WTC11 (cell line): ENCODE measurements at regions not wholly inside any gene's neighbourhood (a gene's known extent, or its start where the extent isn't known, plus 50 kb on each side); places are given as distances from the start of the nearest gene placed in this dataset.

Source experiments
- ATAC-seq: fragments of 200-7000 bp; cut with Tn5 transposase; 2 replicates; pipeline ENCODE4 v1.10.0; 2021; ENCODE audit warnings: mild to moderate bottlenecking, moderate library complexity
- CTCF ChIA-PET: fragments of 300-600 bp; sonication (Branson Sonifier 250); formaldehyde crosslinking; loops from one replicate; lab custom pipeline; 2021; ENCODE audit warnings: antibody characterized with exemption; lab: Charles Lee
- POLR2A ChIA-PET: fragments of 350-600 bp; sonication (Branson Sonifier 250); formaldehyde crosslinking; loops from one replicate; lab custom pipeline; 2021; ENCODE audit warnings: antibody characterized with exemption; lab: Charles Lee
- DNase-seq: peaks from one replicate; pipeline ENCODE4 v3.0.0; 2021; ENCODE audit warnings: low spot score
- H3K27ac Mint-ChIP-seq: 2 replicates; pipeline ENCODE4 v1.8.0; 2021; ENCODE audit warnings: mixed read lengths
- H3K27me3 Mint-ChIP-seq: 2 replicates; pipeline ENCODE4 v1.8.0; 2021; ENCODE audit warnings: low read depth, mild to moderate bottlenecking, moderate library complexity, mixed read lengths
- H3K36me3 Mint-ChIP-seq: 2 replicates; pipeline ENCODE4 v1.8.0; 2021; ENCODE audit warnings: mixed read lengths
- H3K4me1 Mint-ChIP-seq: 2 replicates; pipeline ENCODE4 v1.8.0; 2022; ENCODE audit warnings: mixed read lengths
- H3K4me3 Mint-ChIP-seq: 2 replicates; pipeline ENCODE4 v1.8.0; 2021; ENCODE audit warnings: mild to moderate bottlenecking, moderate library complexity, mixed read lengths
- H3K9me3 Mint-ChIP-seq: 2 replicates; pipeline ENCODE4 v1.8.0; 2021; ENCODE audit warnings: mixed read lengths
- CTCF ChIP-seq: fragments of 200-600 bp; IDR thresholded peaks from 2 replicates; pipeline ENCODE4 v1.8.0; 2022; ENCODE audit warnings: antibody characterized with exemption
- E2F1 ChIP-seq: sonication (generic); formaldehyde crosslinking; IDR thresholded peaks from 2 replicates; pipeline ENCODE4 v1.8.0; 2022; ENCODE audit warnings: mild to moderate bottlenecking, missing genetic modification reagents
- HMGA2 ChIP-seq: fragments of 250-450 bp; sonication (Bioruptor Pico); IDR thresholded peaks from 2 replicates; pipeline ENCODE4 v1.4.0; 2021; ENCODE audit warnings: mild to moderate bottlenecking, moderate library complexity
- HMGXB4 ChIP-seq: sonication (generic); formaldehyde crosslinking; IDR thresholded peaks from 2 replicates; pipeline ENCODE4 v1.8.1; 2023; ENCODE audit warnings: mild to moderate bottlenecking, moderate library complexity, missing genetic modification reagents
- IRF2 ChIP-seq: sonication (generic); formaldehyde crosslinking; IDR thresholded peaks from 2 replicates; pipeline ENCODE4 v1.8.0; 2022; ENCODE audit warnings: low read depth, missing genetic modification reagents, borderline replicate concordance
- KAT7 ChIP-seq: sonication (generic); formaldehyde crosslinking; IDR thresholded peaks from 2 replicates; pipeline ENCODE4 v1.8.1; 2023; ENCODE audit warnings: missing genetic modification reagents, mild to moderate bottlenecking, borderline replicate concordance
- MYBL2 ChIP-seq: sonication (generic); formaldehyde crosslinking; IDR thresholded peaks from 2 replicates; pipeline ENCODE4 v1.8.1; 2023; ENCODE audit warnings: mild to moderate bottlenecking, moderate library complexity, missing genetic modification reagents
- TCF7 ChIP-seq: sonication (generic); formaldehyde crosslinking; IDR thresholded peaks from 2 replicates; pipeline ENCODE4 v1.8.0; 2022; ENCODE audit warnings: mild to moderate bottlenecking, low read depth, missing genetic modification reagents, moderate library complexity
- ZNF219 ChIP-seq: sonication (generic); formaldehyde crosslinking; IDR thresholded peaks from 2 replicates; pipeline ENCODE4 v1.8.0; 2023; ENCODE audit warnings: missing genetic modification reagents, mild to moderate bottlenecking, borderline replicate concordance
- ZNF263 ChIP-seq: sonication (generic); formaldehyde crosslinking; IDR thresholded peaks from 2 replicates; pipeline ENCODE4 v1.8.1; 2022; ENCODE audit warnings: low read depth, mild to moderate bottlenecking, moderate library complexity, missing genetic modification reagents
- ZNF416 ChIP-seq: fragments of 250-450 bp; sonication (Bioruptor Pico); IDR thresholded peaks from 2 replicates; pipeline ENCODE4 v1.9.0; 2021; ENCODE audit warnings: mild to moderate bottlenecking, inconsistent platforms
- TF ChIP-seq, protein P1 (sequence below): fragments of 250-450 bp; sonication (Bioruptor Pico); IDR thresholded peaks from 2 replicates; pipeline ENCODE4 v1.9.0; 2021; ENCODE audit warnings: mild to moderate bottlenecking, borderline replicate concordance
- TF ChIP-seq, protein P2 (sequence below): sonication (generic); formaldehyde crosslinking; IDR thresholded peaks from 2 replicates; pipeline ENCODE4 v1.8.1; 2023; ENCODE audit warnings: mild to moderate bottlenecking, missing genetic modification reagents, borderline replicate concordance
- TF ChIP-seq, protein P3 (sequence below): fragments of 250-450 bp; sonication (Bioruptor Pico); IDR thresholded peaks from 2 replicates; pipeline ENCODE4 v2.1.2; 2022; ENCODE audit warnings: mild to moderate bottlenecking, moderate library complexity

DNA sequence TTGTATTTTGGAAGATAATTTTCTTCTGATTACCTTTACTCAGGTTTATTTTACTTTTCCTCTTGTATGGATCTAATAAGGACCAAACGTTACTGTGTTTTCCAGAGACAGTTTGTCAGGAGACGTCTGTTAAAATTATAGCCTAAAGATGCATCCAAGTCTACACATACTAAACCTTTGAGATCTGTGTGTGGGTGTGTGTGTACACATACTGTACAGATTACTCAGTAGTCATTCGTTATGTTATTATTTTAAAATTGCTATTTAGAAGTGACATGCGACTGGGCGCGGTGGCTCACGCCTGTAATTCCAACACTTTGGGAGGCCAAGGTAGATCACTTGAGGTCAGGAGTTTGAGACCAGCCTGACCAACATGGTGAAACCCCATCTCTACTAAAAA is 51.6 kb upstream of the CNTLN start:
- Mint-ChIP-seq H3K9me3 (no peaks in the 10 kb centered on the region), H3K4me3 (no peak overlapping the region), H3K27me3 (no peaks in the 10 kb centered on the region), H3K36me3 (no peaks in the 10 kb centered on the region), H3K27ac (no peak overlapping the region), H3K4me1 (peaks cover 19% of the 10 kb centered on the region)
- DNase-seq (no peak), ATAC-seq (no peak)
- ChIA-PET CTCF (no interaction called here), POLR2A (no interaction called here)
- TF ChIP-seq, protein P1, sequence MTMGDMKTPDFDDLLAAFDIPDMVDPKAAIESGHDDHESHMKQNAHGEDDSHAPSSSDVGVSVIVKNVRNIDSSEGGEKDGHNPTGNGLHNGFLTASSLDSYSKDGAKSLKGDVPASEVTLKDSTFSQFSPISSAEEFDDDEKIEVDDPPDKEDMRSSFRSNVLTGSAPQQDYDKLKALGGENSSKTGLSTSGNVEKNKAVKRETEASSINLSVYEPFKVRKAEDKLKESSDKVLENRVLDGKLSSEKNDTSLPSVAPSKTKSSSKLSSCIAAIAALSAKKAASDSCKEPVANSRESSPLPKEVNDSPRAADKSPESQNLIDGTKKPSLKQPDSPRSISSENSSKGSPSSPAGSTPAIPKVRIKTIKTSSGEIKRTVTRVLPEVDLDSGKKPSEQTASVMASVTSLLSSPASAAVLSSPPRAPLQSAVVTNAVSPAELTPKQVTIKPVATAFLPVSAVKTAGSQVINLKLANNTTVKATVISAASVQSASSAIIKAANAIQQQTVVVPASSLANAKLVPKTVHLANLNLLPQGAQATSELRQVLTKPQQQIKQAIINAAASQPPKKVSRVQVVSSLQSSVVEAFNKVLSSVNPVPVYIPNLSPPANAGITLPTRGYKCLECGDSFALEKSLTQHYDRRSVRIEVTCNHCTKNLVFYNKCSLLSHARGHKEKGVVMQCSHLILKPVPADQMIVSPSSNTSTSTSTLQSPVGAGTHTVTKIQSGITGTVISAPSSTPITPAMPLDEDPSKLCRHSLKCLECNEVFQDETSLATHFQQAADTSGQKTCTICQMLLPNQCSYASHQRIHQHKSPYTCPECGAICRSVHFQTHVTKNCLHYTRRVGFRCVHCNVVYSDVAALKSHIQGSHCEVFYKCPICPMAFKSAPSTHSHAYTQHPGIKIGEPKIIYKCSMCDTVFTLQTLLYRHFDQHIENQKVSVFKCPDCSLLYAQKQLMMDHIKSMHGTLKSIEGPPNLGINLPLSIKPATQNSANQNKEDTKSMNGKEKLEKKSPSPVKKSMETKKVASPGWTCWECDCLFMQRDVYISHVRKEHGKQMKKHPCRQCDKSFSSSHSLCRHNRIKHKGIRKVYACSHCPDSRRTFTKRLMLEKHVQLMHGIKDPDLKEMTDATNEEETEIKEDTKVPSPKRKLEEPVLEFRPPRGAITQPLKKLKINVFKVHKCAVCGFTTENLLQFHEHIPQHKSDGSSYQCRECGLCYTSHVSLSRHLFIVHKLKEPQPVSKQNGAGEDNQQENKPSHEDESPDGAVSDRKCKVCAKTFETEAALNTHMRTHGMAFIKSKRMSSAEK (CRISPR knock-in tag), result no peak
- TF ChIP-seq, protein P2, sequence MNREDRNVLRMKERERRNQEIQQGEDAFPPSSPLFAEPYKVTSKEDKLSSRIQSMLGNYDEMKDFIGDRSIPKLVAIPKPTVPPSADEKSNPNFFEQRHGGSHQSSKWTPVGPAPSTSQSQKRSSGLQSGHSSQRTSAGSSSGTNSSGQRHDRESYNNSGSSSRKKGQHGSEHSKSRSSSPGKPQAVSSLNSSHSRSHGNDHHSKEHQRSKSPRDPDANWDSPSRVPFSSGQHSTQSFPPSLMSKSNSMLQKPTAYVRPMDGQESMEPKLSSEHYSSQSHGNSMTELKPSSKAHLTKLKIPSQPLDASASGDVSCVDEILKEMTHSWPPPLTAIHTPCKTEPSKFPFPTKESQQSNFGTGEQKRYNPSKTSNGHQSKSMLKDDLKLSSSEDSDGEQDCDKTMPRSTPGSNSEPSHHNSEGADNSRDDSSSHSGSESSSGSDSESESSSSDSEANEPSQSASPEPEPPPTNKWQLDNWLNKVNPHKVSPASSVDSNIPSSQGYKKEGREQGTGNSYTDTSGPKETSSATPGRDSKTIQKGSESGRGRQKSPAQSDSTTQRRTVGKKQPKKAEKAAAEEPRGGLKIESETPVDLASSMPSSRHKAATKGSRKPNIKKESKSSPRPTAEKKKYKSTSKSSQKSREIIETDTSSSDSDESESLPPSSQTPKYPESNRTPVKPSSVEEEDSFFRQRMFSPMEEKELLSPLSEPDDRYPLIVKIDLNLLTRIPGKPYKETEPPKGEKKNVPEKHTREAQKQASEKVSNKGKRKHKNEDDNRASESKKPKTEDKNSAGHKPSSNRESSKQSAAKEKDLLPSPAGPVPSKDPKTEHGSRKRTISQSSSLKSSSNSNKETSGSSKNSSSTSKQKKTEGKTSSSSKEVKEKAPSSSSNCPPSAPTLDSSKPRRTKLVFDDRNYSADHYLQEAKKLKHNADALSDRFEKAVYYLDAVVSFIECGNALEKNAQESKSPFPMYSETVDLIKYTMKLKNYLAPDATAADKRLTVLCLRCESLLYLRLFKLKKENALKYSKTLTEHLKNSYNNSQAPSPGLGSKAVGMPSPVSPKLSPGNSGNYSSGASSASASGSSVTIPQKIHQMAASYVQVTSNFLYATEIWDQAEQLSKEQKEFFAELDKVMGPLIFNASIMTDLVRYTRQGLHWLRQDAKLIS (CRISPR knock-in tag), result no peak
- TF ChIP-seq KAT7 (no peak), CTCF (no peak), ZNF263 (CRISPR knock-in tag) (no peak), HMGA2 (CRISPR knock-in tag) (no peak)

GRCh38 chr9:17082343-17083064 is 52.3 kb upstream of the CNTLN start:
- Mint-ChIP-seq H3K9me3 (no peaks in the 10 kb centered on the region), H3K4me1 (peaks cover 19% of the 10 kb centered on the region), H3K4me3 (no peak overlapping the region), H3K27ac (no peak overlapping the region), H3K36me3 (no peaks in the 10 kb centered on the region), H3K27me3 (no peaks in the 10 kb centered on the region)
- DNase-seq (peak; percentile 60), ATAC-seq (peak; percentile 99)
- TF ChIP-seq ZNF219 (CRISPR knock-in tag), result no peak
- TF ChIP-seq IRF2 (CRISPR knock-in tag), result no peak
- no peak for TF ChIP-seq TCF7
- no peak for TF ChIP-seq E2F1 (CRISPR knock-in tag)
- TF ChIP-seq, protein P3, sequence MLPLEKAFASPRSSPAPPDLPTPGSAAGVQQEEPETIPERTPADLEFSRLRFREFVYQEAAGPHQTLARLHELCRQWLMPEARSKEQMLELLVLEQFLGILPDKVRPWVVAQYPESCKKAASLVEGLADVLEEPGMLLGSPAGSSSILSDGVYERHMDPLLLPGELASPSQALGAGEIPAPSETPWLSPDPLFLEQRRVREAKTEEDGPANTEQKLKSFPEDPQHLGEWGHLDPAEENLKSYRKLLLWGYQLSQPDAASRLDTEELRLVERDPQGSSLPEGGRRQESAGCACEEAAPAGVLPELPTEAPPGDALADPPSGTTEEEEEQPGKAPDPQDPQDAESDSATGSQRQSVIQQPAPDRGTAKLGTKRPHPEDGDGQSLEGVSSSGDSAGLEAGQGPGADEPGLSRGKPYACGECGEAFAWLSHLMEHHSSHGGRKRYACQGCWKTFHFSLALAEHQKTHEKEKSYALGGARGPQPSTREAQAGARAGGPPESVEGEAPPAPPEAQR (CRISPR knock-in tag), result no peak
- TF ChIP-seq ZNF416 (CRISPR knock-in tag), result no peak
- no peak for TF ChIP-seq HMGXB4 (CRISPR knock-in tag)
- no peak for TF ChIP-seq MYBL2 (CRISPR knock-in tag)
- ChIA-PET CTCF (interaction anchor here (1.0 to 2.2 kb wide), 2 partner anchors 19 to 320 kb away, joined by 3 to 15 read pairs; no protein-coding TSS in a partner anchor), POLR2A (no interaction called here)
